GOT3 (cell line): ENCODE measurements at regions not wholly inside any gene's neighbourhood (a gene's known extent, or its start where the extent isn't known, plus 50 kb on each side); places are given as distances from the start of the nearest gene placed in this dataset.
A peak's percentile ranks its signal among the peaks of the same experiment; 100 is the strongest.
"Not testable (repeated sequence)": the region's sequence is repeated elsewhere in the genome, so short reads cannot be mapped to it uniquely, and the experiment has no call there.

Source experiments
- DNase-seq: peaks from one replicate; lab custom pipeline; 2025; ENCODE audit warnings: mixed read lengths; lab: John Stamatoyannopoulos, UW

- DNase-seq, result no peak
Observed at GRCh38 chr1:60915441-60915840, 166.9 kb upstream of the NFIA start.

- no peak for DNase-seq
Observed at GRCh38 chr1:60914982-60915381, 167.4 kb upstream of the NFIA start.

GRCh38 chr1:60913708-60914107 lies 168.7 kb upstream of the NFIA start:
- DNase-seq, result not testable (repeated sequence)

- DNase-seq, result no peak
Observed at GRCh38 chr1:60913039-60913438, 169.3 kb upstream of the NFIA start.

GRCh38 chr1:60911966-60912697 lies 170.2 kb upstream of the NFIA start:
- DNase-seq, result no peak

GRCh38 chr1:60908159-60908558 lies 174.2 kb upstream of the NFIA start:
- no peak for DNase-seq

GRCh38 chr1:60906526-60906925 lies 175.8 kb upstream of the NFIA start:
- no peak for DNase-seq

GRCh38 chr1:60906039-60906438 lies 176.3 kb upstream of the NFIA start:
- DNase-seq, result no peak

- peak; percentile 28 for DNase-seq
Observed at GRCh38 chr1:60904099-60904851, 178.1 kb upstream of the NFIA start.

GRCh38 chr1:60903591-60903990 lies 178.8 kb upstream of the NFIA start:
- peak; percentile 9 for DNase-seq

GRCh38 chr1:60899464-60899863 lies 182.9 kb upstream of the NFIA start:
- DNase-seq, result no peak

- no peak for DNase-seq
Observed at GRCh38 chr1:60898987-60899386, 183.4 kb upstream of the NFIA start.

GRCh38 chr1:60898413-60898812 lies 183.9 kb upstream of the NFIA start:
- no peak for DNase-seq

- no peak for DNase-seq
Observed at GRCh38 chr1:60896701-60897363, 185.5 kb upstream of the NFIA start.

GRCh38 chr1:60895701-60896100 lies 186.7 kb upstream of the NFIA start:
- no peak for DNase-seq

GRCh38 chr1:60895252-60895651 lies 187.1 kb upstream of the NFIA start:
- no peak for DNase-seq

- DNase-seq, result no peak
Observed at GRCh38 chr1:60894741-60895140, 187.6 kb upstream of the NFIA start.

- DNase-seq, result no peak
Observed at GRCh38 chr1:60894130-60894529, 188.2 kb upstream of the NFIA start.

GRCh38 chr1:60893136-60893930 lies 189.0 kb upstream of the NFIA start:
- no peak for DNase-seq

- no peak for DNase-seq
Observed at GRCh38 chr1:60891765-60892164, 190.6 kb upstream of the NFIA start.

- no peak for DNase-seq
Observed at GRCh38 chr1:60891281-60891680, 191.1 kb upstream of the NFIA start.

GRCh38 chr1:60890664-60891063 lies 191.7 kb upstream of the NFIA start:
- no peak for DNase-seq
